ENCODE measurements at regions not wholly inside any gene's neighbourhood (a gene's known extent, or its start where the extent isn't known, plus 50 kb on each side); places are given as distances from the start of the nearest gene placed in this dataset.
"Not testable (repeated sequence)": the region's sequence is repeated elsewhere in the genome, so short reads cannot be mapped to it uniquely, and the experiment has no call there.

- TF ChIP-seq IRF2 (CRISPR knock-in tag; IDR thresholded peaks at IDR 0.05; ENCODE audit: borderline replicate concordance, low read depth) (no peak), ZNF138 (CRISPR knock-in tag; conservative IDR thresholded peaks at IDR 0.05) (no peak), ELF4 (CRISPR knock-in tag; IDR thresholded peaks at IDR 0.05; ENCODE audit: low read depth) (no peak), MYBL2 (CRISPR knock-in tag; IDR thresholded peaks at IDR 0.05) (no peak)
- TF ChIP-seq, protein P1, sequence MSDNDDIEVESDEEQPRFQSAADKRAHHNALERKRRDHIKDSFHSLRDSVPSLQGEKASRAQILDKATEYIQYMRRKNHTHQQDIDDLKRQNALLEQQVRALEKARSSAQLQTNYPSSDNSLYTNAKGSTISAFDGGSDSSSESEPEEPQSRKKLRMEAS (CRISPR knock-in tag; IDR thresholded peaks at IDR 0.05) = no peak
Observed at GRCh38 chr13:25001476-25002206, 94.3 kb upstream of the PABPC3 start (continued).

DNA sequence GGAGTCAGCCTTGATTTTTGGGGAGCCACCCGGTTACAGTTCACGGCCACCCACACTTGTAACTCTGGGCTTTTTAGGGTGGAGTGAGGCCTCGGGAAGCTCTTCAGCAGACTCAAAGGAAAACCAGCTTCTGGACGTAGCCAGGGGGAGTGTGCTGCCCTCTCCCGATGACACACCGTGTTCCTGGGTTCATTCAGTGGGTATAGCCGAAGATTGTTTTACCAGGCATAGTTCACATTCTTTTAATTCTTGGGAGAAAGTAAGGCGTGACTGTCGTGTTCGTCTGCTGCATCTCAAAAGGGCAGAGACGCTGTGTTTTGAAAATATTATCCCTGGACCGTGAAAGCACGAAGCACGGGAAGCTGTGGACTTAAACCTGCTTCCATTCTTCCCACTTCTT is 93.6 kb upstream of the PABPC3 start:
- DNase-seq (ENCODE audit: low spot score); H3K9me3 Mint-ChIP-seq; H3K27me3 Mint-ChIP-seq (ENCODE audit: low read depth); H3K36me3 Mint-ChIP-seq; H3K27ac Mint-ChIP-seq; H3K4me3 Mint-ChIP-seq; POLR2A ChIA-PET: not testable (repeated sequence)
- ATAC-seq = peak; percentile 60
- CTCF ChIA-PET = interaction anchor here (1.1 kb wide), 1 partner anchor 35 kb away, joined by 4 read pairs; no protein-coding TSS in a partner anchor
- H3K4me1 Mint-ChIP-seq = peaks cover 19% of the 10 kb centered on the region

DNA sequence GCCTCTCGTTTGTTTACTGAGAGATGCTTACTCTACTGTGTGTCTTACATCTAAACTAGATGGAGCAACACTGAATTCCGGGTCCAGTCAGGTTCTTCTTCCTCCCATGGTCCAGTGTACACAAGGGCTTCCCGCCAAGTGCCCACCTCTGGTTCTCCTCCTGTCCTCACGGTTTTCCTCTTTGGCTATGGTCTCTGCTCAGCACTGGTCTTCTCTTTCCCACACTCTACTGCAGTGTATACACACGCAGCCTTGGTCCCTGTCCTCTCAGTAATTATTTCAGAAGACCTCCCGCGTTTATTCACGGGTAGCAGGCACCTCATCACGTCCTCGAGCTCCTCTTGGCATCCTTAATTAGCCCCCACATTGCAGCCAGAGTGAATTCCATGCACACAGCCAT is 91.4 kb upstream of the PABPC3 start:
- H3K27me3 Mint-ChIP-seq (ENCODE audit: low read depth); POLR2A ChIA-PET; H3K36me3 Mint-ChIP-seq; DNase-seq (ENCODE audit: low spot score); H3K9me3 Mint-ChIP-seq; H3K27ac Mint-ChIP-seq; ATAC-seq; H3K4me3 Mint-ChIP-seq: not testable (repeated sequence)
- H3K4me1 Mint-ChIP-seq = peaks cover 11% of the 10 kb centered on the region
- CTCF ChIA-PET = interaction anchor here (0.6 to 3.1 kb wide), 13 partner anchors 9 to 565 kb away, joined by 3 to 37 read pairs (median 5); no protein-coding TSS in a partner anchor

DNA sequence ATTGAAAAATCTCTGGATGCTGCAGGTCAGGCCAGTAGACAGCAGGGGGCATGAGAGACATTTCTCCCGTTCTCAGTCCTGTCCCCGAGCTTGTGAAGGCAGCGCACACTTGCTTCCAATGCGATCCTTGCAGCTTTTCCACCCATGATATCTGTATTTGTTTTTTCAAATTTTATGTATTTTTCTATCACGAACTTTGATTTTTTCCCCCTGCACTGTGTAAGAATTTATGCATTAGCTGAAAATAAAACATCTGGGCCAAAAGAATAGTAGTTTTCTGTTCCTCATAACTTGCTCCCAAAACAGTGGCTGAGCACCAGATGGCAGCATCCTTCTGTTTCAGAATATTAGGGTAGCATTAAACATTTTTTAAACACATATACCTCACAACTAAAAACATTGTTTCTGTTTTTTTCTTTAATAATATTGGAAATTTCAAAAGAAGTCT is 90.9 kb upstream of the PABPC3 start:
- Mint-ChIP-seq H3K4me1 (peaks cover 11% of the 10 kb centered on the region), H3K4me3 (peak overlapping the region; percentile 60)
- H3K9me3 Mint-ChIP-seq; H3K27ac Mint-ChIP-seq; H3K27me3 Mint-ChIP-seq (ENCODE audit: low read depth); POLR2A ChIA-PET; H3K36me3 Mint-ChIP-seq; DNase-seq (ENCODE audit: low spot score): not testable (repeated sequence)
- CTCF ChIA-PET = interaction anchor here (0.6 to 3.1 kb wide), 13 partner anchors 9 to 564 kb away, joined by 3 to 37 read pairs (median 5); no protein-coding TSS in a partner anchor
- peak; percentile 85 for ATAC-seq

DNA sequence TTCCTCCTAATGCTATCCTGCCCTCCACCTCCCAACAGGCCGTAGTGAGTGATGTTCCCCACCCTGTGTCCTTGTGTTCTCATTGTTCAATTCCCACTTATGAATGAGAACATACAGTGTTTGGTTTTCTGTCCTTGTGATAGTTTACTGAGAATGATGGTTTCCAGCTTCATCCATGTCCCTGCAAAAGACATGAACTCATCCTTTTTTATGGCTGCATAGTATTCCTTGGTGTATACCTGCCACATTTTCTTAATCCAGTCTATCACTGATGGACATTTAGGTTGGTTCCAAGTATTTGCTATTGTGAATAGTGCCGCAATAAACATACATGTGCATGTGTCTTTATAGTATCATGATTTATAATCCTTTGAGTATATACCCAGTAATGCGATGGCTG is 88.5 kb upstream of the PABPC3 start:
- DNase-seq (ENCODE audit: low spot score); H3K4me3 Mint-ChIP-seq; H3K27ac Mint-ChIP-seq; H3K9me3 Mint-ChIP-seq; POLR2A ChIA-PET; H3K36me3 Mint-ChIP-seq; H3K27me3 Mint-ChIP-seq (ENCODE audit: low read depth); H3K4me1 Mint-ChIP-seq; ATAC-seq: not testable (repeated sequence)
- CTCF ChIA-PET = interaction anchor here (3.1 kb wide), 1 partner anchor 30 kb away, joined by 28 read pairs; no protein-coding TSS in a partner anchor

DNA sequence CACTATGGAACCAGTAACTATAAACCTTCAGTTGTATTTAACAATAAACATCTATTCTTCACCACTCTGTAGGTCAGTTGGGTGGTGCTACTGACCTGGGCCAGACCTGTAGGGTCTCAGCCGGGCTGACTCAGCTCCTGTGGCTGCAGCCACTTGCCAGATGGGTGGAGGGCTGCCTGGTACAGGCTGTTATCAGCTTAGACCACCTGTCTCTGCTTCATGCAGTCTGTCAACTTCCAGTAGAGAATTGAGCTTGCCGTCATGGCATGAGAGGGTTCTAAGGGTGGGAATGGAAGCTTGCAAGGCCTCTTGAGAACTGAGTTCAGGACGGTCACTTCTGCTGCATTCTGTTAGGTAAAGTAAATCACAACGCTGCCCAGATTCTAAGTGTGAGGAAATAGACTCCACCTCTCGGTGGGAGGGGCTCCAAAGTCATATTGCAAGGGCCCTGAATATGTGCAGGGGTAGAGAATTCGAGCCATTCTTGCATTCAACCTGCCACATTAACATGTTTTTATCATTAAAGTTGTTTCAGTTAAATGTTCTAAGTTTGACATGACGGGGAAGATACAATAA is 81.5 kb upstream of the PABPC3 start:
- H3K9me3 Mint-ChIP-seq; H3K4me3 Mint-ChIP-seq; DNase-seq (ENCODE audit: low spot score); H3K27ac Mint-ChIP-seq; POLR2A ChIA-PET; H3K36me3 Mint-ChIP-seq: not testable (repeated sequence)
- Mint-ChIP-seq H3K27me3 (ENCODE audit: low read depth) (peaks cover 28% of the 10 kb centered on the region), H3K4me1 (peaks cover 12% of the 10 kb centered on the region)
- CTCF ChIA-PET = interaction anchor here (0.6 to 1.8 kb wide), 3 partner anchors 19 to 23 kb away, joined by 3 to 8 read pairs (median 6); no protein-coding TSS in a partner anchor
- peak; percentile 63 for ATAC-seq

- H3K27ac Mint-ChIP-seq; H3K9me3 Mint-ChIP-seq; DNase-seq (ENCODE audit: low spot score); H3K36me3 Mint-ChIP-seq; POLR2A ChIA-PET; ATAC-seq: not testable (repeated sequence)
- CTCF ChIA-PET = interaction anchor here (1.0 to 2.4 kb wide), 4 partner anchors 20 to 123 kb away, joined by 3 to 11 read pairs (median 5); no protein-coding TSS in a partner anchor
- H3K4me3 Mint-ChIP-seq = peak overlapping the region; percentile 66
- peaks cover 12% of the 10 kb centered on the region for H3K4me1 Mint-ChIP-seq
- H3K27me3 Mint-ChIP-seq (ENCODE audit: low read depth) = peaks cover 45% of the 10 kb centered on the region
Observed at GRCh38 chr13:25017176-25017575, 78.8 kb upstream of the PABPC3 start.
